Caco-2 (cell line): ENCODE measurements at regions not wholly inside any gene's neighbourhood (a gene's known extent, or its start where the extent isn't known, plus 50 kb on each side); places are given as distances from the start of the nearest gene placed in this dataset.

Experiments used
- BruUV-seq: library from RNA; stranded (reverse); fragments of 400-500 nt; replicated peaks from 2 replicates; lab custom pipeline; 2021; lab: Mats Ljungman, UMichigan
- CTCF ChIA-PET: fragments of 300-600 bp; sonication (Branson Sonifier 250); formaldehyde crosslinking; loops from one replicate; lab custom pipeline; 2022; ENCODE audit warnings: antibody characterized with exemption; lab: Charles Lee
- POLR2A ChIA-PET: fragments of 300-600 bp; sonication (Branson Sonifier 250); formaldehyde crosslinking; loops from one replicate; lab custom pipeline; 2022; ENCODE audit warnings: antibody characterized with exemption; lab: Charles Lee
- DNase-seq, 2 experiments: peaks; one replicate each; pipeline versions ENCODE4 v3.0.0 to v3.0.0-alpha.2; 2020 to 2022
- H3K27me3 ChIP-seq: replicated peaks from 2 replicates; pipeline ENCODE4 v1.6.0; 2011; ENCODE audit warnings: low read length; ENCODE audit not compliant: control insufficient read depth, insufficient read depth
- H3K36me3 ChIP-seq: 2 replicates; pipeline ENCODE4 v1.5.1; 2011; ENCODE audit warnings: low read length; ENCODE audit not compliant: control insufficient read depth, insufficient read depth
- H3K4me1 ChIP-seq: fragments of 250-450 bp; sonication (Bioruptor Pico); 2 replicates; pipeline ENCODE4 v1.5.1; 2020; ENCODE audit warnings: mild to moderate bottlenecking
- H3K4me3 ChIP-seq: 2 replicates; pipeline ENCODE4 v1.5.1; 2011; ENCODE audit warnings: low read depth, mild to moderate bottlenecking, control low read depth, low read length
- H3K9me3 ChIP-seq: fragments of 250-450 bp; sonication (Bioruptor Pico); 2 replicates; pipeline ENCODE4 v1.5.1; 2020; ENCODE audit warnings: mild to moderate bottlenecking, moderate library complexity
- H3K27ac Mint-ChIP-seq: one replicate; pipeline ENCODE4 v1.8.0; 2022; ENCODE audit warnings: mixed read lengths; ENCODE audit not compliant: unreplicated experiment
- H3K27me3 Mint-ChIP-seq: one replicate; pipeline ENCODE4 v1.8.0; 2022; ENCODE audit warnings: mixed read lengths; ENCODE audit not compliant: insufficient read depth, unreplicated experiment
- H3K36me3 Mint-ChIP-seq: one replicate; pipeline ENCODE4 v1.8.0; 2022; ENCODE audit warnings: mild to moderate bottlenecking, mixed read lengths; ENCODE audit not compliant: insufficient read depth, unreplicated experiment
- H3K4me1 Mint-ChIP-seq: one replicate; pipeline ENCODE4 v1.8.0; 2022; ENCODE audit warnings: low read depth, mixed read lengths; ENCODE audit not compliant: unreplicated experiment
- H3K4me3 Mint-ChIP-seq: one replicate; pipeline ENCODE4 v1.8.0; 2022; ENCODE audit warnings: mild to moderate bottlenecking, moderate library complexity, mixed read lengths; ENCODE audit not compliant: unreplicated experiment
- H3K9me3 Mint-ChIP-seq: one replicate; pipeline ENCODE4 v1.8.0; 2022; ENCODE audit warnings: mixed read lengths; ENCODE audit not compliant: unreplicated experiment
- intact Hi-C: fragments of 100-400 bp; cut with micrococcal nuclease; formaldehyde crosslinking; loops from one replicate; pipeline ENCODE4 v1.10.0; 2022; ENCODE audit not compliant: unreplicated experiment
- TF ChIP-seq, protein P1 (sequence below), 2 experiments: fragments of 200-600 bp in 1 of 2; IDR thresholded peaks; 1 replicate in 1 of 2; 2 replicates in 1 of 2; pipeline versions ENCODE4 v1.5.1 to v1.8.0; 2011 to 2022; ENCODE audit warnings: antibody characterized with exemption in 1 of 2, control low read depth in 1 of 2, inconsistent platforms in 1 of 2, low read depth in 1 of 2, low read length in 1 of 2, mild to moderate bottlenecking in 1 of 2, moderate library complexity in 1 of 2; ENCODE audit not compliant: insufficient read depth in 1 of 2, severe bottlenecking in 1 of 2, unreplicated experiment in 1 of 2

DNA sequence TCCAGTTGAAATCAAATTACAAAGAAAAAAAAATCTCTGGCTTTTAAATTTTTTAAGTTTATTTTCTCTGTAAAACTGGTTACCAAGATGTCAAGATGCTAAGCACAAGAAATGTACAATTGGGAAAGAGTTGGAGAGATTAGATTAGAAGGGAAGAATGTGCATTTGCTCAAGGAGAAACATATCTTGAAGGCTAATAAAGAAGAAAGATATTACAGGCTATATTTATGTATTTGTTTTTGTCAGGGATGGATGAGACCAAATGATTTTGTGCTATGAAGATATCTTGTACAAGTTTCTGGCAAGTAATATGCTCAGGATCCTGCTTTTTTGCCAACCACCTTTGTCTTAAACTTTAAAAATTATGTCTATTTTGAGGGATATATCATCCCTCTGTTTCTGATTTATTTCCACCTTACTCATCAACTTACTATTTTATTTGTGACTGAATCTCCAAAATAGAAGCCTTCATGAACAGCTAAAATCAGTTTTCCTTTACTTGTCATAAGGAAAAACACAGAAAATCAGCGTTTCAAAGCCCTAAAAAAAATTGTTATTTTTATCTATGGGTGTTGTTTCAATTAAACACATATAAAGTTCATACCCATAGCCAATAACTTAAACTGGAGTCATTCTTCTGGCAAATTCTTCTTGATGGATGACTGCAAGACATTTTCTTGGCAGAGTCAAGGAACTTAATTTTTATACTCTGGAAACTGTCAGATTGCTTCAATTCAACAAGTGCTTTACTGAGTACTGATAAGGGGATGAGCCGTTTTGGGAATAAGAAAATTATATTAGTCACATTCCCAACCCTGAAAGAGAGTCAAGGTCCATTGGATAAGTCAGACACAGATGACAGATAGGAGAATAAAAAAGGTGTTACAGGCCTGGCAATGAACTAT lies 141.8 kb downstream of the CTH start:
- POLR2A ChIA-PET, result no interaction called here
- CTCF ChIA-PET, result no interaction called here
- intact Hi-C loops, result no loop called here
- no peaks in the 10 kb centered on the region for H3K36me3 ChIP-seq
- no peaks in the 10 kb centered on the region for H3K27me3 ChIP-seq
- Mint-ChIP-seq H3K27me3 (peaks cover 11% of the 10 kb centered on the region), H3K36me3 (no peaks in the 10 kb centered on the region), H3K27ac (no peak overlapping the region), H3K9me3 (no peaks in the 10 kb centered on the region), H3K4me3 (no peak overlapping the region), H3K4me1 (no peaks in the 10 kb centered on the region)
- TF ChIP-seq, protein P1, sequence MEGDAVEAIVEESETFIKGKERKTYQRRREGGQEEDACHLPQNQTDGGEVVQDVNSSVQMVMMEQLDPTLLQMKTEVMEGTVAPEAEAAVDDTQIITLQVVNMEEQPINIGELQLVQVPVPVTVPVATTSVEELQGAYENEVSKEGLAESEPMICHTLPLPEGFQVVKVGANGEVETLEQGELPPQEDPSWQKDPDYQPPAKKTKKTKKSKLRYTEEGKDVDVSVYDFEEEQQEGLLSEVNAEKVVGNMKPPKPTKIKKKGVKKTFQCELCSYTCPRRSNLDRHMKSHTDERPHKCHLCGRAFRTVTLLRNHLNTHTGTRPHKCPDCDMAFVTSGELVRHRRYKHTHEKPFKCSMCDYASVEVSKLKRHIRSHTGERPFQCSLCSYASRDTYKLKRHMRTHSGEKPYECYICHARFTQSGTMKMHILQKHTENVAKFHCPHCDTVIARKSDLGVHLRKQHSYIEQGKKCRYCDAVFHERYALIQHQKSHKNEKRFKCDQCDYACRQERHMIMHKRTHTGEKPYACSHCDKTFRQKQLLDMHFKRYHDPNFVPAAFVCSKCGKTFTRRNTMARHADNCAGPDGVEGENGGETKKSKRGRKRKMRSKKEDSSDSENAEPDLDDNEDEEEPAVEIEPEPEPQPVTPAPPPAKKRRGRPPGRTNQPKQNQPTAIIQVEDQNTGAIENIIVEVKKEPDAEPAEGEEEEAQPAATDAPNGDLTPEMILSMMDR (IDR thresholded peaks at IDR 0.05; ENCODE audit: insufficient read depth in 1 of 2, low read depth in 1 of 2, low read length in 1 of 2, severe bottlenecking in 1 of 2, unreplicated experiment in 1 of 2), result no peak
- no peaks in the 10 kb centered on the region for H3K9me3 ChIP-seq
- no peak for DNase-seq
- BruUV-seq, result no TSS peak
- H3K4me3 ChIP-seq, result no peak overlapping the region
- H3K4me1 ChIP-seq, result no peaks in the 10 kb centered on the region

DNA sequence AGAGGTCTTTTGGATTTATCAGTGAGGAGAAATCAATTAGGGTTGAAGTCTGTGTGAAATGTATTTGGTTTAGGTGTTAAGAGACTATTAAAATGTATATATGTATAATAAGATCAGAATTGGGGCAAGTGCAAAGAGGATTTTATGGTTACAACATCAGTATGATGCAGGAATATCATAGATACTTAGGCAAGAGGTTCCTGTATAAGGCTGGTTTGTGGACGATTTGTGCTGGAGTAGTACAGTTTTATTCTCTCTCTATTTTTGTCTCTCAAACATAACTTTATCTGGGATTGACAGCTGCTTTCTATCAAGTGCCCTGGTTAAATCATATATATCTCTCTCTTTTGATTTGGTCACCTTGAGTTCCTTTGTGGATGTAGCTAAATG lies 142.5 kb downstream of the CTH start:
- Mint-ChIP-seq H3K9me3 (no peaks in the 10 kb centered on the region), H3K36me3 (no peaks in the 10 kb centered on the region), H3K4me1 (no peaks in the 10 kb centered on the region), H3K27me3 (peaks cover 8% of the 10 kb centered on the region), H3K4me3 (no peak overlapping the region), H3K27ac (no peak overlapping the region)
- no peaks in the 10 kb centered on the region for H3K4me1 ChIP-seq
- no TSS peak for BruUV-seq
- intact Hi-C loops, result no loop called here
- no peak overlapping the region for H3K4me3 ChIP-seq
- TF ChIP-seq, protein P1 (IDR thresholded peaks at IDR 0.05; ENCODE audit: insufficient read depth in 1 of 2, low read depth in 1 of 2, low read length in 1 of 2, severe bottlenecking in 1 of 2, unreplicated experiment in 1 of 2), result no peak
- ChIA-PET POLR2A (no interaction called here), CTCF (no interaction called here)
- no peak for DNase-seq
- no peaks in the 10 kb centered on the region for H3K36me3 ChIP-seq
- H3K9me3 ChIP-seq, result no peaks in the 10 kb centered on the region
- no peaks in the 10 kb centered on the region for H3K27me3 ChIP-seq

DNA sequence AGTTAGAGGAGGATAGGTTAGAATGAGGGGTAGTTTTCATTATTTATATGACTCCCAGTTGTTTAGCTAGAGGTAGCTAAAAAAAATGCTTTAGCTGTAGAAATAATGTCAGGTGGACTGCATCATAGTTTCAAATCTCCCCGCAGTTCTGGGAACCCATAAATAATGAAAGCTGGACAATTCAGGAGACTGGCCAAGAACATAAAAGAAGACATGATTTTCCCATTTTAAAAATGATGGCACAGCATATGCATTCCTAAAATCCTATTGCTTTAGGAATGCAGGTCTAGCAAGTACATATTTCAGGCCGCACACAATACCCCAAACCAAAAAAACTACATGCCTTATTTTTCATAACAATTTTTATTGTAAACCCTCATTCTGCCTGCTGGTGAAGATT lies 143.3 kb downstream of the CTH start:
- H3K27ac Mint-ChIP-seq, result no peak overlapping the region
- DNase-seq, result no peak
- no peak overlapping the region for H3K4me3 ChIP-seq
- H3K36me3 Mint-ChIP-seq, result no peaks in the 10 kb centered on the region
- H3K4me1 Mint-ChIP-seq, result no peaks in the 10 kb centered on the region
- H3K4me3 Mint-ChIP-seq, result no peak overlapping the region
- BruUV-seq, result no TSS peak
- no peaks in the 10 kb centered on the region for H3K9me3 Mint-ChIP-seq
- no peaks in the 10 kb centered on the region for H3K9me3 ChIP-seq
- H3K36me3 ChIP-seq, result no peaks in the 10 kb centered on the region
- POLR2A ChIA-PET, result no interaction called here
- TF ChIP-seq, protein P1 (IDR thresholded peaks at IDR 0.05; ENCODE audit: insufficient read depth in 1 of 2, low read depth in 1 of 2, low read length in 1 of 2, severe bottlenecking in 1 of 2, unreplicated experiment in 1 of 2), result no peak
- intact Hi-C loops, result no loop called here
- CTCF ChIA-PET, result no interaction called here
- H3K27me3 ChIP-seq, result no peaks in the 10 kb centered on the region
- H3K27me3 Mint-ChIP-seq, result peaks cover 8% of the 10 kb centered on the region
- H3K4me1 ChIP-seq, result no peaks in the 10 kb centered on the region
